Mammary epithelial cell (primary cell): ENCODE measurements at regions not wholly inside any gene's neighbourhood (a gene's known extent, or its start where the extent isn't known, plus 50 kb on each side); places are given as distances from the start of the nearest gene placed in this dataset.

ENCODE experiments used
- EZH2 ChIP-seq: IDR thresholded peaks from 2 replicates; pipeline ENCODE4 v1.6.1; 2012; ENCODE audit warnings: low read length, inconsistent platforms, borderline replicate concordance
- TF ChIP-seq, protein P1 (sequence below), 2 donors: IDR thresholded peaks in 1 of 2; conservative IDR thresholded peaks in 1 of 2; 2 replicates each; pipeline ENCODE4 v1.5.1; 2011 to 2012; ENCODE audit warnings: inconsistent platforms in 2 of 2, low read length in 2 of 2, mild to moderate bottlenecking in 2 of 2, control low read depth in 1 of 2, low read depth in 1 of 2; ENCODE audit not compliant: insufficient read depth in 1 of 2; ENCODE audit errors: extremely low read depth in 1 of 2

DNA sequence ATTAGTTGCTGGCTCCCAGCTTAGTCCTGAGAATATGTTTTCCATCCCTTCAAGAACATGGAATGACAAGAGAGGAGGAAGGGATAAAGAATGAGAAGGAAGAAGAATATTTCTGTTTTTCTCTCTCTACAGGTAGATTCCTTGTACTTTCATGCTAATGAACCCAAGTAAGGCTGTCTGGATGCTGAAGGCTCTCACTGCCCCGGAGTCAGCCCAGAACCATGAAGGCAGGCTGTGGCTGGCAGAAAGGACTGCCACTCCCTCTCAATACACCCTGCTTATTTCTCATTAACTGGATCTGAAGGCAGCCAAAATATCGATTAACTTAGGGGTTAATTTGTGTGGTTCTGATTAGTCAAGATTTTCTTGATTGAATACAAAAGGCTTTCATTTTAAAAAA is 93.1 kb upstream of the NPAS2 start:
- TF ChIP-seq EZH2, result no peak
- TF ChIP-seq, protein P1, sequence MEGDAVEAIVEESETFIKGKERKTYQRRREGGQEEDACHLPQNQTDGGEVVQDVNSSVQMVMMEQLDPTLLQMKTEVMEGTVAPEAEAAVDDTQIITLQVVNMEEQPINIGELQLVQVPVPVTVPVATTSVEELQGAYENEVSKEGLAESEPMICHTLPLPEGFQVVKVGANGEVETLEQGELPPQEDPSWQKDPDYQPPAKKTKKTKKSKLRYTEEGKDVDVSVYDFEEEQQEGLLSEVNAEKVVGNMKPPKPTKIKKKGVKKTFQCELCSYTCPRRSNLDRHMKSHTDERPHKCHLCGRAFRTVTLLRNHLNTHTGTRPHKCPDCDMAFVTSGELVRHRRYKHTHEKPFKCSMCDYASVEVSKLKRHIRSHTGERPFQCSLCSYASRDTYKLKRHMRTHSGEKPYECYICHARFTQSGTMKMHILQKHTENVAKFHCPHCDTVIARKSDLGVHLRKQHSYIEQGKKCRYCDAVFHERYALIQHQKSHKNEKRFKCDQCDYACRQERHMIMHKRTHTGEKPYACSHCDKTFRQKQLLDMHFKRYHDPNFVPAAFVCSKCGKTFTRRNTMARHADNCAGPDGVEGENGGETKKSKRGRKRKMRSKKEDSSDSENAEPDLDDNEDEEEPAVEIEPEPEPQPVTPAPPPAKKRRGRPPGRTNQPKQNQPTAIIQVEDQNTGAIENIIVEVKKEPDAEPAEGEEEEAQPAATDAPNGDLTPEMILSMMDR (conservative IDR thresholded peaks at IDR 0.05 in 1 of 2, IDR thresholded peaks at IDR 0.05 in 1 of 2; ENCODE audit: extremely low read depth in 1 of 2, insufficient read depth in 1 of 2, low read depth in 1 of 2, low read length in 2 of 2), result no peak
